IPS-15b (cell line): ENCODE measurements at regions not wholly inside any gene's neighbourhood (a gene's known extent, or its start where the extent isn't known, plus 50 kb on each side); places are given as distances from the start of the nearest gene placed in this dataset.

Experiments used
- H3K27me3 ChIP-seq: one replicate; pipeline ENCODE4 v1.6.1; 2013; ENCODE audit warnings: low read length; ENCODE audit not compliant: control insufficient read depth, insufficient read depth
- H3K36me3 ChIP-seq: one replicate; pipeline ENCODE4 v1.6.1; 2013; ENCODE audit warnings: low read length; ENCODE audit not compliant: control insufficient read depth, insufficient read depth
- H3K4me1 ChIP-seq: one replicate; pipeline ENCODE4 v1.6.1; 2013; ENCODE audit warnings: mild to moderate bottlenecking, low read length; ENCODE audit not compliant: control insufficient read depth, insufficient read depth
- H3K4me3 ChIP-seq: one replicate; pipeline ENCODE4 v1.5.1; 2013; ENCODE audit warnings: low read depth, low read length
- H3K9ac ChIP-seq: one replicate; pipeline ENCODE4 v1.6.1; 2013; ENCODE audit warnings: low read depth, mild to moderate bottlenecking, low read length
- H3K9me3 ChIP-seq: one replicate; pipeline ENCODE4 v1.6.1; 2013; ENCODE audit warnings: mild to moderate bottlenecking, low read length; ENCODE audit not compliant: control insufficient read depth, insufficient read depth

GRCh38 chr6:166679566-166679965, 52.5 kb upstream of the RPS6KA2 start:
- Histone ChIP-seq H3K4me1 (no peaks in the 10 kb centered on the region), H3K9ac (no peak overlapping the region), H3K9me3 (no peaks in the 10 kb centered on the region), H3K36me3 (peaks cover 3% of the 10 kb centered on the region), H3K27me3 (no peaks in the 10 kb centered on the region), H3K4me3 (no peak overlapping the region)

GRCh38 chr6:166678426-166678825, 51.4 kb upstream of the RPS6KA2 start:
- Histone ChIP-seq H3K36me3 (peaks cover 3% of the 10 kb centered on the region), H3K9ac (no peak overlapping the region), H3K9me3 (no peaks in the 10 kb centered on the region), H3K27me3 (no peaks in the 10 kb centered on the region), H3K4me1 (no peaks in the 10 kb centered on the region), H3K4me3 (no peak overlapping the region)

DNA sequence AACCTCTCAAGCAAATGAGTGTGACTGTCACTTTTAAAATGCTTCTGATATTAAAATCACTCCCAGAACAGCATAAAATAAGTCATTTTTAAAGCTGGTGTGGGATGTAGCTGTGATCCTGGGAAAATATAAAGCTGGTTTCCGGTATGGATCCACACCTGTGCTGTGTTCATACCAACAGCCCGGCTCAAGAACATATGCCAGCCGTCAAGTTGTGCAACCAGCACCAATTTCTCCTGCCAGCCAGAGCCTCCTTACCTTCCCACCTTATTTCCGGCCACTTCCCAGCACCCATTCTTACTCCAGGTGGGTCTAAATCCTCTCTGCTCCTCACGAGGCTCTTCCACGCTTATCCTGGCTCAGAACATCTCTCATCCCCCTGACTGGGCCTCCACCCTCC, 50.9 kb upstream of the RPS6KA2 start:
- Histone ChIP-seq H3K36me3 (peaks cover 3% of the 10 kb centered on the region), H3K9ac (no peak overlapping the region), H3K27me3 (no peaks in the 10 kb centered on the region), H3K9me3 (no peaks in the 10 kb centered on the region), H3K4me1 (no peaks in the 10 kb centered on the region), H3K4me3 (no peak overlapping the region)
